Liver (tissue), 3 donors: ENCODE measurements at regions not wholly inside any gene's neighbourhood (a gene's known extent, or its start where the extent isn't known, plus 50 kb on each side); places are given as distances from the start of the nearest gene placed in this dataset.

Experiments
- CTCF ChIP-seq: fragments of 150-350 bp; IDR thresholded peaks from 2 replicates; pipeline ENCODE4 v1.5.1; 2017; ENCODE audit warnings: improper control_type of control experiment, low read depth, low read length; ENCODE audit not compliant: missing input control
- GABPA ChIP-seq, 2 donors: IDR thresholded peaks in 1 of 2; conservative IDR thresholded peaks in 1 of 2; 2 replicates each; pipeline ENCODE4 v1.6.1; 2016; ENCODE audit warnings: antibody characterized with exemption in 2 of 2, mild to moderate bottlenecking in 1 of 2, moderate library complexity in 1 of 2
- MAX ChIP-seq: IDR thresholded peaks from 2 replicates; pipeline ENCODE4 v1.6.1; 2016; ENCODE audit warnings: antibody characterized with exemption
- RXRA ChIP-seq, 2 donors: IDR thresholded peaks; 2 replicates each; pipeline ENCODE4 v1.6.1; 2017 to 2018; ENCODE audit warnings: antibody characterized with exemption in 2 of 2, mild to moderate bottlenecking in 1 of 2
- YY1 ChIP-seq: IDR thresholded peaks from 2 replicates; pipeline ENCODE4 v1.6.1; 2016; ENCODE audit warnings: antibody characterized with exemption, mild to moderate bottlenecking
- TF ChIP-seq, protein P1 (sequence below): IDR thresholded peaks from 2 replicates; pipeline ENCODE4 v1.6.1; 2016; ENCODE audit warnings: antibody characterized with exemption
- donor health status: healthy.
- donor health status: healthy.

- TF ChIP-seq CTCF (no peak), YY1 (no peak), MAX (no peak), RXRA (IDR thresholded peaks at IDR 0.05) (no peak), GABPA (IDR thresholded peaks at IDR 0.05 in 1 of 2, conservative IDR thresholded peaks at IDR 0.05 in 1 of 2) (no peak)
- TF ChIP-seq, protein P1, sequence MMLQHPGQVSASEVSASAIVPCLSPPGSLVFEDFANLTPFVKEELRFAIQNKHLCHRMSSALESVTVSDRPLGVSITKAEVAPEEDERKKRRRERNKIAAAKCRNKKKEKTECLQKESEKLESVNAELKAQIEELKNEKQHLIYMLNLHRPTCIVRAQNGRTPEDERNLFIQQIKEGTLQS: no peak
Observed at GRCh38 chr3:153980252-153980590, 141.0 kb upstream of the ARHGEF26 start.
